ENCODE measurements at regions not wholly inside any gene's neighbourhood (a gene's known extent, or its start where the extent isn't known, plus 50 kb on each side); places are given as distances from the start of the nearest gene placed in this dataset.

DNA sequence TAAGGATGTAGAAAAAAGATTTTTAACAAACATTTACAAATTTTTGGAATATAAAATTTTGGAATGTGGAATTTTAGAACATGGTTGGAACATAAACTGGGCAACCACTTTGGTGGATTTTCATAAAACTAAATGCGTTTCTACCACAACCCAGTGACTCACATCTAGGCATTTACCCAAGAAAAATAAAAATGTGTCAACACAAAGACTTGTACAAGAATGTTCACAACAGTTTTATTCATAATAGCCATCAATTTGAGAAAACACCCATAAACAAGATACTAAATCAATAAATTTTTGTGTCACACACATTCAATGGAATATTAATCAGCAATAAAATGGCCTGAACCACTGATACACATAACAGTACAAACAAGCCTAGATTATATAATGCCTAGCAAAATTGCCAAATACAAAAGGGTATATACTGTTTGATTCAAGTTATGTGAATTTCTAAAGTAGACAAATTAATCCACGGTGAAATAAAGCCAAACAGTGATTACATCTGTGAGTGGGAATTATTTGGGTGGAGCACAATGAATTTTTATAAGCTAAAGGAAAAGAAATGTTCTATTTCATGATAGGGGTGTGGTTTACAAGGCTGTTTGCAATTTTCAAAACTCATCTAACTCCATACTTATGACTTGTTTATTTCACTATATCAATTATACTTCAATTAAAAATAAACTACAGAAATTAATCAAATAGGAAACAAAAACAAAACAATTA is 415.2 kb upstream of the OR4E1 start:
- DNase-seq, result no peak

DNA sequence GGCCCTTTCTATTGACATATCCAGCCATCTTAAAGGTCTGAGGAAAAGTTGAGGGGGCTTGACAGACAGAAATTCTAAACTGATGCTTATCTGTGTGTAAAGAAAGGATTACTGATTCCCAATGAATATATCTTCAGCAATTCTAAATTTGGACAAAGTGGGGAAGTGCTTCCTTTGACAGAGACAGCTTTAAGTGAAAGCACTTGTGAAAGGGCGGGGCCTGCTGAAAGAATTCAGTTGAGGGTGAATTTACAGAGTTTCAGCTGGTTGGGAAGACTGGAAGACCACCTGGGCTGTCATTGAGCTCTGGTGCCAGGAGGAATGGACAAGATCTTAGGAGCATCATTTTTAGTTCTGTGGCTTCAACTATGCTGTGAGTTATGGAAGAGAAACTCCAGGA is 412.5 kb upstream of the OR4E1 start:
- DNase-seq, result no peak

DNA sequence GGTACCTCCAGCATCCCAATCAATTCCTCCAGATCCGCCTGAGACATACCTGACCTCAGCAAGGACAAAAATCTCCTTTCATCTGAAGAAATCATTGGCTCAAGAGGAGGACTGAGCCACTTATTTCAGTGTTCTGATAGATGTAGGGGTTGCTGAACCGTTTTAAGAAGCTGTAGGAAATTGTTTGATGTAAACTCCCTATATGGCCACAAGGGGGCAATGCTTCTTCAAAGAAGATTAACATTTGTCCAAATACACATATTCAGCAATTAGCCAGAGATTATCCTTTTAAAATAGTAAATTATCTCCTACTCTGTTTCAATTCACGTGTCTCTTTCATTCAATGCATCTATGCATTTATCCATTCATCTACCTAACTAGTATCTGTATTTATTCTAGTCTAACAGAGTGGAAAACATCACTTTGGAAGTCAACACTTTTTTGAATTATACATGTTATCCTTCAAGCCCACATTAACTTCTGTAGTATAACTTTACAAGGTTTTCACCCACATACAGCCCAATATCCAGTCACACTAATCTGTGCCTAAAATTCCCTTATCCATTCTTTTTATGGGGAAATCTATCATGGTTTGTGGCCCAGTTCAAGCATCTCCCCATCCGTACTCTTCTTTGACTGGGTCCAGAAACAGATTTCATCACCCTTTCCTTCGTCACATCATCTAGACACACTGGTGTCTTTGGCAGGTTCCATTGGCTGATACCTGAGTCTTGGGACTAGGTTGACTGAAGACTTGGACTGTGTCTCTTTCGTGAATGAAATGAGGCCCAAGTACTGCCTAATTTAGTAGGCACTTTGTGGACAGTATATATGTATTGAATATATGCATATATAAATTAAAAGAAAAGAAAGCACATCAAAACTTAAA is 411.0 kb upstream of the OR4E1 start:
- no peak for DNase-seq

DNA sequence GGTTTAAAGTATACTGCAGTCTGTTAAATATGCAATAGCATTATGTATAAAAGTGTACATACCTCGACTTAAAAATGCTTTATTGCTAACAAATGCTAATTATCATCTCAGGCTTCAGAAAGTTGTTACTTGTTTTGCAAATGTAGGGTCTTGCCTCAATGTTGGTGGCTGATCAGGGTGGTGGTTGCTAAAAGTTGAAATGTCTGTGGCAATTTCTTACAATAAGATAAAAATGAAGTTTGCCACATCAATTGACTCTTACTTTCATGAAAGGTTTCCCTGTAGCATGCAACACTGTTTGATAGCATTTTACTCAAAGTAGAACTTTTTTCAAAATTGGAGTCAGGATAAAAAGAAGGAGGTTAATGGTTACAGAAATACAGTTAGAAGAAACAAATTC is 407.7 kb upstream of the OR4E1 start:
- no peak for DNase-seq

DNA sequence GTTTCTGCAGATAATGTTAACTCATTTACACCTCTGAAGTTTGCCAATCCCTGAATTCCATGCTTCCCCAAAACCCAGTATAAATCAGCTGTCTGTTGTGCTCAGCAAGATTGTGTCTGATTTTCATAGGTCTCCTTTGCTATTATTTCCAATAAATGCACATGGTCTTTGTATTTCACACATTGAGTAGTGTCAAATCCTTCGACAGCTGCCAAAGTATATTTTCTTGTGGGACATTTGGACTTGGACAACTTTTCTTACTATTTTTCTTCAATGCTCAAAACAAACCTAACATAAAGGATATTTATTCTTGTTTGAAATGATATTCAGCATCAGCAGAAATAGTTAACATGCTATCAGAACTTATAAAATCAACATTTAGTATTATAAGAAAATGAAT is 406.1 kb upstream of the OR4E1 start:
- DNase-seq, result no peak

DNA sequence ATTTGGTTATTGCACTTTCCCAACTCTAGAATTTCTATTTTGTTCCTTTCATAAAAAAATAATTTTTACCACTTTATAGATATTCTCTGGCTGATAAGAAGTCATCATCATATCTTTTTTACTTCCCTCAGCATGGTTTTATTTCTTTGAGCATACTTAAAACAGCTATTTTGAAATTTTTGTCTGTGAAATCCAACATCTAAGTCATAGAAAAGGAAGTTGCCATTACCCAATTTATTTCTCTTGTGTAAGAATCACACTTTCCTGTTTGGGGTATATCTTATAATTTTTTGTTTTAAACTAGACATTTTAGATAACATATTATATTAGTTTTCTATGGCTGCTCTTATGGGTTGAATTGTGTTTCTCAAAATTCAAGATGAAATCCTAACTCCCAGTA is 400.2 kb upstream of the OR4E1 start:
- DNase-seq, result no peak

DNA sequence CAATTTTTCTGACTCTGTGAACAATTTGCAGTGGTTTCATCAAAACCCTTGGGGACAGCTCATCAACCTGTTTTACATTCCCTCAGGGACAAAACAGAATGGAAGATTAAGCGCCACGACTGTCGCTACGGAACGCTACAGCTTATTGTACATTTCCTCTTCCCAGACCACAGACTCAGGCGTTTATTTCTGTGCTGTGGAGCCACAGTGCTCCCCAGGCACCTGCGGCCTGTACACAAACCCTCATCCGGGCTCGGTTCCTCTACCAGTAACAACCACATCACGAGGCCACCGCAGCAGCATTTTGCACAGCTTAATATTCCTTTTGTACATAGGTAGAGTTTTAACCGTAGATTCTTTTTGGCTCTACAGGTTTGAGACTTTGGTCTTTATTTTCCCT is 397.4 kb upstream of the OR4E1 start:
- peak; percentile 54 for DNase-seq

DNA sequence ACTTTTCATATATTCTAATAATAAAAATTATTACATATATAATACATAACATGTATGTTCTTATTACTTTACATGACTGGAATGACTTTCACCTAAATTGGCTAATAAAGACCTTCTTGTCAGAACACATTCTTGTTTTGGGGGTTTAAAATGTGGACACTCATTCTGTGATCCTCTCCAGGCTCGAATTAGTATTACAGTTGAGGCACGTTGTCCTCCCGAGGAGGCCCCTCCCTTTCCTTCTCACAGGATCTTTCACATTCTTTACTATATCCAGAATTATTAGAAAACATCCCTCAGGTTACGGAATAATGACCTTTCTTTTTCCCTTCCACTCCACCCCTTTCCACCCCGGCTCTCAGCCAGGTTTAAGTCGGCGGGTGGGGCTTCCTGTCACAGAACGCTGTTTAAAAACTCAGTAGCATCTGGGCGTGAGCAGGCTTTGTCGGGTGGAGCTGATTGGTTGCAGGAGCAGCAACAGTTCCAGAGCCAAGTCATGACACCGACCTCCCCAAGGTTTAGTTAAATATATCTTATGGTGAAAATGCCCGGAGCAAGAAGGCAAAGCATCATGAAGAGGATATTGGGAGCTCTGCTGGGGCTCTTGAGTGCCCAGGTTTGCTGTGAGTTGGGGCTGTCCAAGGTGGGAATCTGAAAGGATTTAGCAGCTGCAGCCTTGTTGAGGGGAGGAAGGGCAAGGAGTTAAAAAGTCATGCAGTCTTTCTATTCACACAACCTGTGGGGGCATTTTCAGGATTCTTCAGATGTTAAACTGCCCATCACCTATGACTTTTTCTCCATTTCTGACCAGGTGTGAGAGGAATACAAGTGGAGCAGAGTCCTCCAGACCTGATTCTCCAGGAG is 396.7 kb upstream of the OR4E1 start:
- peak; percentile 54 for DNase-seq

DNA sequence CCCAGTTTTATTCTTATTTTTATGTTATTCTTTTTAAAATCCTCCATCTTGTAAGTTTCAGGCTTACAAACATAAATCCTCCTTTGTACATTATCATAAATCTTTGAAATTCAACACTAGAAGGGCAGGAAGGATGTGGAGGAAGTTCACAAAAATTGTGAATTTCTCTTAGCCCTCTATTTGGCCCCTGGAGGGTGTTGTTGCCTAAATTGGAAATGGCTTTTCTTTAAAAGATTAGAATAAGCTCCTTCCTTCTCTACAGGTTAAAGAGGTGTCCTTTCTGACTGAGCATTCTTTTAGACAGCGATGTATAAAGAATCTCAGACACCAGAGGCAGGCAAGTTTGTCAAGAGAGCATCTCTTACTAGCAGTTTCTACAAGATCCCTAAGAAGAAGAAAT is 391.7 kb upstream of the OR4E1 start:
- no peak for DNase-seq

DNA sequence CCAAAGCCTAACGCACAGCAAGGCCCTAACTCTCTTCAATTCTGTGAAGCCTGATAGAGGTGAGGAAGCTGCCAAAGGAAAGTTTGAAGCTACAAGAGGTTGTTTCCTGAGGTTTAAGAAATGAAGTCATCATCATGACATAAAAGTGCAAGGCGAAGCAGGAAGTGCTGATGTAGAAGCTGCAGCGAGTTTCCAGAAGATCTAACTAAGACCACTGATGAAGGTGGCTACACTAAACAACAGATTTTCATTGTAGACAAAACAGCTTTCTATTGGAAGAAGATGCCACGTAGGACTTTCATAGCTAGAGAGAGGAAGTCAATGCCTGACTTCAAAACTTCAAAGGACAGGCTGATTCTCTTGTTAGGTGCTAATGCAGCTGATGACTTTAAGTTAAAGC is 385.6 kb upstream of the OR4E1 start:
- no peak for DNase-seq

DNA sequence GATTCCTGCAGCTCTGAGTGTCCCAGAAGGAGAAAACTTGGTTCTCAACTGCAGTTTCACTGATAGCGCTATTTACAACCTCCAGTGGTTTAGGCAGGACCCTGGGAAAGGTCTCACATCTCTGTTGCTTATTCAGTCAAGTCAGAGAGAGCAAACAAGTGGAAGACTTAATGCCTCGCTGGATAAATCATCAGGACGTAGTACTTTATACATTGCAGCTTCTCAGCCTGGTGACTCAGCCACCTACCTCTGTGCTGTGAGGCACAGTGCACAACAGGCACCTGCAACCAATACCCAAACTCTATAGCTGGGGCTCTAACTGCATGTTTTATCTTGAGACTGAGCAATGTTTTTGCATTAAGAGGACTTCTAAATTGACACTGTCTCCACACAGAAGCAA is 379.2 kb upstream of the OR4E1 start:
- no peak for DNase-seq

DNA sequence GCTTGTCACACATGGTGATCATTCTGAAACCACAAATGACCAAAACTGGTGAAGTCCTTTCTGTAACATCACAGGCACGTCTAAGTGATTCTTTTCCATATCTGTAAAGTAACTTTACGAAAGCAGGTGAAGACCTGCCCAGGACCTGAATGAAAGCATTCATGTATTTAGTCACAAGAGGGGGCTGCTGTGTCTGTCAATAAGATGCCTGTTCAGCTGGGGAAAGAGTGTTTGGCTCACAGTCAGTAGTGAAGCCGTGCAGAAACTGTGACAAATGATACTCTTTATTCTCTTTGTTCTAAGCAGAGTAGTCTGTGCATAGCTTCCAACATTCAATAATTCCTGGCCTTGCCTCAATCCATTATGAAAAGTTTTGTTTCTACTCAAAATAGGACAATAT is 373.5 kb upstream of the OR4E1 start:
- peak; percentile 38 for DNase-seq

DNA sequence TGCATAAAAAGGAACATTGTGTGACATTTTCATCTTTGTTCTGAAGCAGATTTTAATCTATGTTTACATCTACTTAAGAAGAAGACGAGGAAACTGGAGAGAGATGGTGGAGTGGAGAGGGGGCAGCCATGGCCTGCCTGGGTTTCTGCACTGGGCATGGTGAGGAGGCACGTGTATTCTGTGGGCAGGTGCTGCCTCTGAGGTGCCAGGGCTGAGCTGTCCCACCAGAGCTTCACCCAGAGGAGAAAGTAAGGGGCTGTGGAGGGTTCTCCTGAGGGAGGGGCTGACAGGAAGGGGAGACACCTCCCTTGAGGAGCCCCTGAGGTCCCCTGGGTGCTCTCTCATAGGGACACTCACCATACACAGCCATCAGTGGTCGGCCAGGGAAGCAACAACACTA is 372.4 kb upstream of the OR4E1 start:
- no peak for DNase-seq

DNA sequence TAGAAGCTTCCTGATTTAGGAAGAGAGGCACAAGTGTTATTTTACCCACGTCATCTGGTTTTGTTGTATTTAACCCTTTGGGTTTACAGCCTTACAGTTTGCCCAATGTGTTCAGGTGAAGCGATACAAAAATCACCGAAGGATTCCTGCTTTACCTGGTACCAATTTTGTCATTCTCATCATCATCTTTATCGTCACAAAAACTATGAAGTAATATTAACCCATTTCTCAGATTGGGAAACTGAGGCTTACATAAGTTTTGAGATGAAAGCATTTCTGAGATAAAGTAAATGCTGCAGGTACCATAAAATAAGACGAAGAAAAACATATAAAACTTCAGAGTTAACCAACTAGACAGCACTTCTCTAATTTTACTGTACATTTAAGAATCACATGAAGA is 370.6 kb upstream of the OR4E1 start:
- DNase-seq, result no peak

DNA sequence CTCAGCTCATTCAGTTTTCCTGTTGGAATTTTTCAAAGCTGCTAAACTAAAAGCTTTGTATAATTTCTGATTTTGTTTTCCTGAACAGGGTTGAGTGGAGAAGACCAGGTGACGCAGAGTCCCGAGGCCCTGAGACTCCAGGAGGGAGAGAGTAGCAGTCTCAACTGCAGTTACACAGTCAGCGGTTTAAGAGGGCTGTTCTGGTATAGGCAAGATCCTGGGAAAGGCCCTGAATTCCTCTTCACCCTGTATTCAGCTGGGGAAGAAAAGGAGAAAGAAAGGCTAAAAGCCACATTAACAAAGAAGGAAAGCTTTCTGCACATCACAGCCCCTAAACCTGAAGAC is 367.1 kb upstream of the OR4E1 start:
- DNase-seq, result no peak

DNA sequence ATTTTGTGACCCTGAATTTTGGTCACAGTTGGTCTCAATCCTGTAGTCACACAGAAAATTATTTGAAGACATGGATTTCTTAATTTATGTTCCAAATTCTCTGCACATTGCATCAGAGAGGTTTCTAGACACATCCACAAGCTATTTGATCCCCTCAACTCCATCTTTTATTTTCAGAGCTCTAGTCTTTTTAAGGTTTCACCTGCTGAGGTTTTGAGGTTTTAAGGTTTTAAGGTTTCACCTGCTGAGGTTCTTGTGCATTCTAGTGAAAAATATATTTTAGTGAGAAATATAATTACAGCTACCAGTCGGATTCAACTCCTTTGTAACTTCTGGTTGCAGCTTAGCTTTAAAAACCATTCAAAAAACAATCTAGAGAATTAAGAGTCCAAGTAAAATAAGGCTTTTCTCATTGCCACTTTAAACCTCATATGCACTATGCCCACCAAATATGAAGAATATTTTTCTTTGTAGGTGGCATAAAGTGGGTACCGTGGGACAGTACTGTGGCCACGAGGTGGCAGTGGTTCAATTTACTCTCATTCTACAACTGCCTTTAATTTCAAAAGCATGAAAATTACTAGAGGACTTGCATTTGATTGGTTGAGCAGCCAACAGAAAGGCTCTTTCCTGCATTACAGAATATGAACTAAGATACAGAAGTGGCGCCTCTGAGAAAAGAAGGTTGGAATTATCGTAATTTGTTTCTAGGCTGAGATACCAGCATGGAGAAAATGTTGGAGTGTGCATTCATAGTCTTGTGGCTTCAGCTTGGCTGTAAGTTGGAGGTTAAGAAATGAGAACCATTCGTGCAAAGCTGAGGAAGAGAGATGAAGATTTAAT is 366.5 kb upstream of the OR4E1 start:
- DNase-seq, result peak; percentile 34

DNA sequence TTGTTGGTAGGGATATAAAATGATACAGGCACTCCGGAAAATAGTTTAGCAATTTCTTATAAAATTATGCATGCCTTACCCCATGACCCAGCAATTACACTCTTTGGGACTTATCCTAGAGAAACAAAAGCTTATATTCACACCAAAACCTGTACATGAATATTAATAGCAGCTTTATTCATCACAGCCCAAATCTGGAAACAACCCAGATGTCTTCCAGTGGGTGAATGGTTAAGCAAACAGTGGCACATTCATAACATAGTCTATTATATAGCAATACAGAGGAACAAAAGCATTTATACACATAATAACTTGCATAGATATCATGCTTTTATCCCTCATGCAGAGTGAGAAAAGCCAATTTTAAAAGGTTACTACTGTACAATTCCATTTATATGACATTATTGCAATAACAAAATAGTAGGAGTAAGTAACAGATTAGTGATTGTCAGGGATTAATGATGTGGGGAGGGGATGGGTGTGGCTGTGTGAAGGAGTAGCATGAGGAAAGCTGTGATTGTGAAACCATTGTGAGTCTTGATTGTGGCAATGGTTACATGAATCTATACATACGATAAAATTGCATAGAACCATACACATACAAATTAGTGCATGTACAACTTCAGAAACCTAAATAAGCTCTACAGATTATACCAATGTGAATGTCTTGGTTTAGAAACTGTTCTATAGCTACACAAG is 363.1 kb upstream of the OR4E1 start:
- DNase-seq, result no peak

DNA sequence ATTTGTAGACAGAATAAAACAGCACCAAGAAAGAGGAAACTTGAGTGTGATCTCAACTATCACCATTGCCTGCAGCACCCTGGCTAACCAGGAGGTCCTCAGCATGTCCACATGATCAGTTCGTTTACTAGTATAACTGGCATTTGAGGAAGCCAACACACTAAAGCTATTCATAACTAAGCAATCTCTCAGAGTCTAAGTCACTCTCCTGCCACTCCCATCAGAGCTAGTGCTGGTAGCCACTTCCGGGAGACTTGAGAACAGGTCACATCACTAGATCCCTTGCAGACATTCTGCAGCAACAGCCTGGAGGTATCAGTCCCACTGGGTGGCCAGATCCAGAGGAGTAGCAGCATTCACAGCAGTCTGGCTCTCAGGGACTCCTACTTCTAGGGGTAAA is 352.9 kb upstream of the OR4E1 start:
- DNase-seq, result no peak

DNA sequence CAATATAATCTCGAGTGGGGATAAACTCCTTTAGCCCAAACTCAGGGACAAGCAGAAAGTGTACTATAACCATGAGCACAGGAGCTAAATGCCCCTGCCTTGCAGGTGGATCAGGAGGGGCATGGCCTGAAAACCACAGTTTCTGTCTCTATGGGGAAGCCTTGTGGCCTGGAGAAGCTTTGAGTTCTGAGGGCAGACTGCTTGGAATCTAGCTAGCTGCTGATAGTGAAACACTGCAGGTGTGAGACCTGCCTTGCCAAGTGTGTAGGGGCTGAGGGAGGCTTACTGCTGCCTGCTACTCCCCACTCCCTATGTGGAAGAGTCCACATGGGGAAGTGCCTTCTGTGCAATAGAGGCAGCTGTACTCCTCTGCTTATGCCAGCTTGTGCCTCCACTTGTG is 352.3 kb upstream of the OR4E1 start:
- no peak for DNase-seq

DNA sequence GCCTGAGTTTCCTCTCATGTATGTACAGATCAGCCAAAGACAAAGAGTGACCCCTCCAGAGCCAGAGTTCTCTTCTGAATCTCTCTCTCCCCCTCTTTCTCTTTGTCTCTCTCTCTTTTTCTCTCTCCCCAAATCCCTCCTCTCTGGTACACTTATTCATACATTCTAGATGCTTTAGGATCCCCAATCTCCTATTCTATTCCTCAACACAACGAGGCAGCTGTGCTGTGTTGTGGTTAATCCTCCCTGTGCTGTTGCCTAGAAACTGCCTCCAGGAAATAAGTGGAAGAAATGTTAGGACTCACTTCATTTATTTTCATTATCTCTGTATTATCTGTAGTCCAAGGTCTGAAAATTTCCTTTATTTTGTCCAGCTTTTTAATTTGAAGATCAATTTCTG is 350.5 kb upstream of the OR4E1 start:
- no peak for DNase-seq

DNA sequence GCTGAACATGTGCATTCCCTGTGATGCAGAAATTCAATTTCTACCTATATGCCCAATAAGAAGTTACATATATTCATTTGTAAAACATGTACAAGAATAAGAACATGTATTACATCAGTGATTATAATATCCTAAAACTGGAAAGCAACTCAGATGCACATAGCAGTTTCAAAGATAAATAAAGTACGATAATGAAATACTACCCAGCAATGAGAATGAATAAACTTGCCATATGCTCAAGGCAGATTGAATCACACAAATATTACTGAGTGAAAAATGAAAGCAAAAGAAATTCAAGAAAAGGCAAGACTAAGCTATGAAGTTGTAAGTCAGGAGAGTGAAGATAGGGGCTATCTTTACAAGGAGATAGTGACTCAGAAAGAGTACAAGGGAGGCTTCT is 345.3 kb upstream of the OR4E1 start:
- no peak for DNase-seq

DNA sequence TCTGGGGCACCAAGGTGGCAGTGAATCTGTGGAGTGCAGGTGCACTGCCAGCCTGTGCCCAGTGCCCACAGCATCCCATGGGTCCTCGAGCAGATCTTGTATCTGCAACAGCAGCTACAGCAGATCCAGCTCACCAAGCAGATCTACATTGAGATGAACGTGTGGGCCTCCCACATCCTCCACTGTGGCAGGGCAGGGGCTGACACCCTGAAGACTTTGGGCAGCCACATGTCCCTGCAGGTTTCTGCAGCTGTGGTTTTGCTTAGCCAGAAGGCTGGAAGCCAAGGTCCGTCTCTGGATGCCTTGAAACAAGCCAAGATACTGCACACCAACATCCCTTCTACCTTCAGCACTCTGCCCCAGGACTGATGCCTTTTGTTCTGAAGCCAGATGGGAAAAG is 338.8 kb upstream of the OR4E1 start:
- DNase-seq, result no peak
